ENCODE measurements at regions not wholly inside any gene's neighbourhood (a gene's known extent, or its start where the extent isn't known, plus 50 kb on each side); places are given as distances from the start of the nearest gene placed in this dataset.
"Not testable (repeated sequence)": the region's sequence is repeated elsewhere in the genome, so short reads cannot be mapped to it uniquely, and the experiment has no call there.

GRCh38 chr1:102219463-102219862, 222.7 kb upstream of the OLFM3 start:
- DNase-seq (ENCODE audit: low read depth) = no peak
- no peaks in the 10 kb centered on the region for H3K36me3 ChIP-seq (ENCODE audit: control insufficient read depth, insufficient read depth, low read length)
- TF ChIP-seq CTCF (IDR thresholded peaks at IDR 0.05; ENCODE audit: insufficient read depth, low read length, poor library complexity, severe bottlenecking) = no peak
- no peaks in the 10 kb centered on the region for H3K27me3 ChIP-seq (ENCODE audit: control insufficient read depth, insufficient read depth, low read length)
- no peak overlapping the region for H3K4me3 ChIP-seq (ENCODE audit: low read depth, low read length)

GRCh38 chr1:102210891-102211290, 214.2 kb upstream of the OLFM3 start:
- DNase-seq (ENCODE audit: low read depth); H3K27me3 ChIP-seq (ENCODE audit: control insufficient read depth, insufficient read depth, low read length); H3K4me3 ChIP-seq (ENCODE audit: low read depth, low read length); H3K36me3 ChIP-seq (ENCODE audit: control insufficient read depth, insufficient read depth, low read length): not testable (repeated sequence)

- Histone ChIP-seq H3K36me3 (ENCODE audit: control insufficient read depth, insufficient read depth, low read length) (no peaks in the 10 kb centered on the region), H3K27me3 (ENCODE audit: control insufficient read depth, insufficient read depth, low read length) (no peaks in the 10 kb centered on the region), H3K4me3 (ENCODE audit: low read depth, low read length) (no peak overlapping the region)
- TF ChIP-seq CTCF (IDR thresholded peaks at IDR 0.05; ENCODE audit: insufficient read depth, low read length, poor library complexity, severe bottlenecking) = peak; percentile 43
- DNase-seq (ENCODE audit: low read depth) = peak; percentile 0
These were observed 195.0 kb upstream of the OLFM3 start for GRCh38 chr1:102191723-102192122.

GRCh38 chr1:102190429-102190828, 193.7 kb upstream of the OLFM3 start:
- DNase-seq (ENCODE audit: low read depth) = no peak
- no peaks in the 10 kb centered on the region for H3K36me3 ChIP-seq (ENCODE audit: control insufficient read depth, insufficient read depth, low read length)
- no peak for TF ChIP-seq CTCF (IDR thresholded peaks at IDR 0.05; ENCODE audit: insufficient read depth, low read length, poor library complexity, severe bottlenecking)
- H3K27me3 ChIP-seq (ENCODE audit: control insufficient read depth, insufficient read depth, low read length) = no peaks in the 10 kb centered on the region
- no peak overlapping the region for H3K4me3 ChIP-seq (ENCODE audit: low read depth, low read length)

GRCh38 chr1:102186536-102186935, 189.8 kb upstream of the OLFM3 start:
- no peak for TF ChIP-seq CTCF (IDR thresholded peaks at IDR 0.05; ENCODE audit: insufficient read depth, low read length, poor library complexity, severe bottlenecking)
- Histone ChIP-seq H3K4me3 (ENCODE audit: low read depth, low read length) (no peak overlapping the region), H3K36me3 (ENCODE audit: control insufficient read depth, insufficient read depth, low read length) (no peaks in the 10 kb centered on the region), H3K27me3 (ENCODE audit: control insufficient read depth, insufficient read depth, low read length) (no peaks in the 10 kb centered on the region)
- no peak for DNase-seq (ENCODE audit: low read depth)

GRCh38 chr1:102185260-102185659, 188.5 kb upstream of the OLFM3 start:
- H3K27me3 ChIP-seq (ENCODE audit: control insufficient read depth, insufficient read depth, low read length) = no peaks in the 10 kb centered on the region
- no peak for DNase-seq (ENCODE audit: low read depth)
- no peaks in the 10 kb centered on the region for H3K36me3 ChIP-seq (ENCODE audit: control insufficient read depth, insufficient read depth, low read length)
- TF ChIP-seq CTCF (IDR thresholded peaks at IDR 0.05; ENCODE audit: insufficient read depth, low read length, poor library complexity, severe bottlenecking) = no peak
- no peak overlapping the region for H3K4me3 ChIP-seq (ENCODE audit: low read depth, low read length)

Data from kidney epithelial cell (primary cell).